NCI-H2107 treated with DMSO at 0.1 percent for 48 hours (cell line): ENCODE measurements at regions not wholly inside any gene's neighbourhood (a gene's known extent, or its start where the extent isn't known, plus 50 kb on each side); places are given as distances from the start of the nearest gene placed in this dataset.
"Not testable (repeated sequence)": the region's sequence is repeated elsewhere in the genome, so short reads cannot be mapped to it uniquely, and the experiment has no call there.

Source experiments
- DNase-seq: peaks from one replicate; lab custom pipeline; 2025; ENCODE audit not compliant: unreplicated experiment; lab: John Stamatoyannopoulos, UW

- no peak for DNase-seq
These were observed 142.9 kb downstream of the ASB9 start for GRCh38 chrX:15127010-15127409.

- no peak for DNase-seq
These were observed 153.0 kb downstream of the ASB9 start for GRCh38 chrX:15116900-15117299.

GRCh38 chrX:15114743-15115566 is 154.9 kb downstream of the ASB9 start:
- DNase-seq = no peak

GRCh38 chrX:15107367-15107988 is 162.4 kb downstream of the ASB9 start:
- no peak for DNase-seq

GRCh38 chrX:15098505-15098904 is 171.4 kb downstream of the ASB9 start:
- DNase-seq = no peak

- no peak for DNase-seq
These were observed 182.1 kb downstream of the ASB9 start for GRCh38 chrX:15087747-15088146.

GRCh38 chrX:15073313-15073712 is 196.6 kb downstream of the ASB9 start:
- DNase-seq = no peak

GRCh38 chrX:15072880-15073279 is 197.0 kb downstream of the ASB9 start:
- DNase-seq = no peak

- DNase-seq = no peak
These were observed 197.6 kb downstream of the ASB9 start for GRCh38 chrX:15072259-15072658.

GRCh38 chrX:15059474-15059873 is 186.3 kb downstream of the MOSPD2 start:
- no peak for DNase-seq

GRCh38 chrX:15056044-15056443 is 182.8 kb downstream of the MOSPD2 start:
- DNase-seq = no peak

GRCh38 chrX:15055146-15055930 is 182.1 kb downstream of the MOSPD2 start:
- DNase-seq = no peak

GRCh38 chrX:15050395-15050794 is 177.2 kb downstream of the MOSPD2 start:
- no peak for DNase-seq

GRCh38 chrX:15043538-15043937 is 170.3 kb downstream of the MOSPD2 start:
- no peak for DNase-seq

GRCh38 chrX:15033917-15034316 is 160.7 kb downstream of the MOSPD2 start:
- no peak for DNase-seq

- DNase-seq = no peak
These were observed 144.3 kb downstream of the MOSPD2 start for GRCh38 chrX:15017491-15017890.

GRCh38 chrX:15016051-15016450 is 142.8 kb downstream of the MOSPD2 start:
- no peak for DNase-seq

GRCh38 chrX:15014281-15014680 is 141.1 kb downstream of the MOSPD2 start:
- DNase-seq = no peak

- DNase-seq = no peak
These were observed 140.2 kb downstream of the MOSPD2 start for GRCh38 chrX:15013461-15013860.

- DNase-seq = no peak
These were observed 124.0 kb downstream of the MOSPD2 start for GRCh38 chrX:14997271-14997670.

- not testable (repeated sequence) for DNase-seq
These were observed 111.2 kb downstream of the MOSPD2 start for GRCh38 chrX:14984425-14984824.
